GM23338 (cell line): ENCODE measurements at regions not wholly inside any gene's neighbourhood (a gene's known extent, or its start where the extent isn't known, plus 50 kb on each side); places are given as distances from the start of the nearest gene placed in this dataset.

ENCODE experiments used
- ATAC-seq: fragments of 200-7000 bp; cut with Tn5 transposase; 3 replicates; pipeline ENCODE4 v1.9.1; 2020
- DNase-seq: peaks from one replicate; pipeline ENCODE4 v3.0.0-alpha.2; 2015; ENCODE audit warnings: low spot score
- H2AFZ ChIP-seq: fragments of 200-600 bp; sonication (generic); 2 replicates; pipeline ENCODE4 v1.8.0; 2016; ENCODE audit warnings: antibody characterized with exemption, mild to moderate bottlenecking, moderate library complexity
- H3F3A ChIP-seq: fragments of 200-600 bp; sonication (generic); replicated peaks from 2 replicates; pipeline ENCODE4 v1.8.0; 2017; ENCODE audit warnings: antibody characterized with exemption, mixed run types, low read depth
- H3K27ac ChIP-seq: fragments of 200-600 bp; sonication (generic); 2 replicates; pipeline ENCODE4 v1.6.1; 2016; ENCODE audit warnings: low read depth
- H3K27me3 ChIP-seq: fragments of 200-600 bp; sonication (generic); 2 replicates; pipeline ENCODE4 v1.8.0; 2016; ENCODE audit warnings: mild to moderate bottlenecking, mixed run types, moderate library complexity; ENCODE audit not compliant: insufficient read depth
- H3K36me3 ChIP-seq: fragments of 200-600 bp; sonication (generic); 2 replicates; pipeline ENCODE4 v1.8.0; 2016; ENCODE audit warnings: mild to moderate bottlenecking; ENCODE audit not compliant: insufficient read depth
- H3K4me1 ChIP-seq: fragments of 200-600 bp; sonication (generic); 2 replicates; pipeline ENCODE4 v1.8.0; 2016; ENCODE audit warnings: mild to moderate bottlenecking, moderate library complexity; ENCODE audit not compliant: insufficient read depth
- H3K4me2 ChIP-seq: fragments of 200-600 bp; sonication (generic); 2 replicates; pipeline ENCODE4 v1.7.1; 2017; ENCODE audit warnings: mixed run types
- H3K4me3 ChIP-seq: fragments of 200-600 bp; sonication (generic); 2 replicates; pipeline ENCODE4 v1.6.1; 2016; ENCODE audit warnings: mixed run types
- H3K79me2 ChIP-seq: fragments of 200-600 bp; sonication (generic); replicated peaks from 2 replicates; pipeline ENCODE4 v1.8.0; 2017; ENCODE audit warnings: mild to moderate bottlenecking; ENCODE audit not compliant: insufficient read depth
- H3K9me2 ChIP-seq: fragments of 200-600 bp; sonication (generic); 2 replicates; pipeline ENCODE4 v1.8.0; 2017; ENCODE audit not compliant: insufficient read depth
- H4K20me1 ChIP-seq: fragments of 200-600 bp; sonication (generic); replicated peaks from 2 replicates; pipeline ENCODE4 v1.8.0; 2017; ENCODE audit warnings: mild to moderate bottlenecking; ENCODE audit not compliant: insufficient read depth
- H3K27ac Mint-ChIP-seq: 2 replicates; pipeline ENCODE4 v1.8.0; 2020; ENCODE audit warnings: inconsistent platforms, mild to moderate bottlenecking, moderate library complexity, mixed read lengths
- H3K27me3 Mint-ChIP-seq: 3 replicates; pipeline ENCODE4 v1.8.0; 2022; ENCODE audit warnings: low read depth, mild to moderate bottlenecking, moderate library complexity, mixed read lengths, inconsistent platforms; ENCODE audit not compliant: insufficient read depth, poor library complexity
- H3K36me3 Mint-ChIP-seq: 3 replicates; pipeline ENCODE4 v1.8.0; 2021; ENCODE audit warnings: low read depth, mild to moderate bottlenecking, inconsistent platforms, moderate library complexity, mixed read lengths
- H3K4me1 Mint-ChIP-seq: 3 replicates; pipeline ENCODE4 v1.8.0; 2020; ENCODE audit warnings: mild to moderate bottlenecking, inconsistent platforms, mixed read lengths
- H3K4me3 Mint-ChIP-seq: 3 replicates; pipeline ENCODE4 v1.8.0; 2021; ENCODE audit warnings: moderate library complexity, mild to moderate bottlenecking, inconsistent platforms, mixed read lengths
- H3K9me3 Mint-ChIP-seq: 3 replicates; pipeline ENCODE4 v1.8.0; 2020; ENCODE audit warnings: moderate library complexity, mild to moderate bottlenecking, inconsistent platforms, mixed read lengths
- CREB1 ChIP-seq: fragments of 250-450 bp; sonication (Bioruptor Pico); IDR thresholded peaks from 2 replicates; pipeline ENCODE4 v1.5.0; 2020; ENCODE audit warnings: low read depth, mild to moderate bottlenecking, moderate library complexity
- CTCF ChIP-seq, 2 experiments: fragments of 200-600 bp in 1 of 2; sonication (generic) in 1 of 2; conservative IDR thresholded peaks; 2 replicates each; pipeline versions ENCODE4 v1.5.1 to v1.6.1; 2016 to 2017; ENCODE audit warnings: antibody characterized with exemption in 2 of 2, low read depth in 2 of 2, mild to moderate bottlenecking in 2 of 2, moderate library complexity in 1 of 2
- EZH2 ChIP-seq: fragments of 200-600 bp; sonication (generic); IDR thresholded peaks from one replicate; pipeline ENCODE4 v1.8.0; 2017; ENCODE audit warnings: antibody characterized with exemption, mild to moderate bottlenecking, low read depth; ENCODE audit not compliant: unreplicated experiment
- EZH2phosphoT487 ChIP-seq: fragments of 200-600 bp; sonication (generic); IDR thresholded peaks from one replicate; pipeline ENCODE4 v1.8.1; 2018; ENCODE audit warnings: antibody characterized with exemption; ENCODE audit not compliant: unreplicated experiment
- JUNB ChIP-seq: IDR thresholded peaks from one replicate; pipeline ENCODE4 v1.6.1; 2016; ENCODE audit warnings: antibody characterized with exemption; ENCODE audit not compliant: unreplicated experiment
- NANOG ChIP-seq: IDR thresholded peaks from 2 replicates; pipeline ENCODE4 v1.6.1; 2016; ENCODE audit warnings: antibody characterized with exemption, borderline replicate concordance
- POLR2AphosphoS5 ChIP-seq: IDR thresholded peaks from 2 replicates; pipeline ENCODE4 v1.6.1; 2016; ENCODE audit warnings: antibody characterized with exemption, low read depth
- STAT1 ChIP-seq: IDR thresholded peaks from one replicate; pipeline ENCODE4 v1.6.1; 2016; ENCODE audit warnings: antibody characterized with exemption; ENCODE audit not compliant: unreplicated experiment
- ZNF114 ChIP-seq: fragments of 250-450 bp; sonication (Bioruptor Pico); IDR thresholded peaks from 2 replicates; pipeline ENCODE4 v1.5.0; 2020; ENCODE audit warnings: mild to moderate bottlenecking, moderate library complexity
- ZNF331 ChIP-seq: fragments of 250-450 bp; sonication (Bioruptor Pico); IDR thresholded peaks from 2 replicates; pipeline ENCODE4 v1.5.0; 2020; ENCODE audit warnings: low read depth, mild to moderate bottlenecking, moderate library complexity
- ZNF462 ChIP-seq: fragments of 250-450 bp; sonication (Bioruptor Pico); IDR thresholded peaks from 2 replicates; pipeline ENCODE4 v1.5.0; 2020; ENCODE audit warnings: mild to moderate bottlenecking, moderate library complexity
- TF ChIP-seq, protein P1 (sequence below): IDR thresholded peaks from one replicate; pipeline ENCODE4 v1.6.1; 2018; ENCODE audit warnings: antibody characterized with exemption; ENCODE audit not compliant: unreplicated experiment

GRCh38 chr11:129636926-129637325 lies 178.7 kb upstream of the TMEM45B start (continued):
- no peak for TF ChIP-seq CTCF (conservative IDR thresholded peaks at IDR 0.05; ENCODE audit: low read depth in 2 of 2)
- no peak for TF ChIP-seq JUNB
- no peak for TF ChIP-seq ZNF114 (CRISPR knock-in tag)
- no peak for TF ChIP-seq CREB1
- no peak for TF ChIP-seq EZH2

DNA sequence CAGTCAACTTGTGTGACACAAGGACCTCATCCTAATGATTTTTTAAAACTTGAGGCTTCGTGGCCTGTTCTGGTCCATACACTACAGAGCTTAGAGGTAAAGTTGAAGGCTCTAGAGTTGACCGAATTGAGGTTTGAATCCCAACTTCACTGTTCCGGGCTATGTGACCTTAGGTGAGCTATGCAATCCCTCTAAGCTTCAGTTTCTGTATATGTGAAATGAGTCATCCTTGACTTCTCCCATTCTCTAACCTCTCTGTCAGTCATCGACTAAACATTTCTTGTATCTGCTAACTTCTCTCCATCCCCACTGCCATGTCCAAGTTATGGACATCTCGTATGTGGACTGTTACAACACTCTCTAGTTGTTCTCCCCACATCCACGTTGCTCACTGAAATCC lies 178.2 kb upstream of the TMEM45B start:
- Histone ChIP-seq H3K4me1 (no peaks in the 10 kb centered on the region), H3K27me3 (no peaks in the 10 kb centered on the region), H3F3A (no peaks in the 10 kb centered on the region), H3K79me2 (no peaks in the 10 kb centered on the region), H3K4me3 (no peak overlapping the region), H3K9me2 (peaks cover 15% of the 10 kb centered on the region; the same call in 1 of the 2 replicates), H4K20me1 (no peaks in the 10 kb centered on the region), H2AFZ (no peak overlapping the region), H3K27ac (no peak overlapping the region), H3K4me2 (no peak overlapping the region), H3K36me3 (no peaks in the 10 kb centered on the region)
- Mint-ChIP-seq H3K4me1 (no peaks in the 10 kb centered on the region), H3K36me3 (no peaks in the 10 kb centered on the region), H3K9me3 (no peaks in the 10 kb centered on the region), H3K27me3 (no peaks in the 10 kb centered on the region), H3K4me3 (no peak overlapping the region), H3K27ac (no peak overlapping the region)
- DNase-seq (no peak), ATAC-seq (no peak)
- TF ChIP-seq POLR2AphosphoS5 (no peak), EZH2phosphoT487 (no peak), ZNF114 (CRISPR knock-in tag) (no peak), JUNB (no peak), CREB1 (no peak), ZNF331 (no peak), CTCF (conservative IDR thresholded peaks at IDR 0.05; ENCODE audit: low read depth in 2 of 2) (no peak), ZNF462 (no peak), STAT1 (no peak), EZH2 (no peak), NANOG (no peak)
- TF ChIP-seq, protein P1, sequence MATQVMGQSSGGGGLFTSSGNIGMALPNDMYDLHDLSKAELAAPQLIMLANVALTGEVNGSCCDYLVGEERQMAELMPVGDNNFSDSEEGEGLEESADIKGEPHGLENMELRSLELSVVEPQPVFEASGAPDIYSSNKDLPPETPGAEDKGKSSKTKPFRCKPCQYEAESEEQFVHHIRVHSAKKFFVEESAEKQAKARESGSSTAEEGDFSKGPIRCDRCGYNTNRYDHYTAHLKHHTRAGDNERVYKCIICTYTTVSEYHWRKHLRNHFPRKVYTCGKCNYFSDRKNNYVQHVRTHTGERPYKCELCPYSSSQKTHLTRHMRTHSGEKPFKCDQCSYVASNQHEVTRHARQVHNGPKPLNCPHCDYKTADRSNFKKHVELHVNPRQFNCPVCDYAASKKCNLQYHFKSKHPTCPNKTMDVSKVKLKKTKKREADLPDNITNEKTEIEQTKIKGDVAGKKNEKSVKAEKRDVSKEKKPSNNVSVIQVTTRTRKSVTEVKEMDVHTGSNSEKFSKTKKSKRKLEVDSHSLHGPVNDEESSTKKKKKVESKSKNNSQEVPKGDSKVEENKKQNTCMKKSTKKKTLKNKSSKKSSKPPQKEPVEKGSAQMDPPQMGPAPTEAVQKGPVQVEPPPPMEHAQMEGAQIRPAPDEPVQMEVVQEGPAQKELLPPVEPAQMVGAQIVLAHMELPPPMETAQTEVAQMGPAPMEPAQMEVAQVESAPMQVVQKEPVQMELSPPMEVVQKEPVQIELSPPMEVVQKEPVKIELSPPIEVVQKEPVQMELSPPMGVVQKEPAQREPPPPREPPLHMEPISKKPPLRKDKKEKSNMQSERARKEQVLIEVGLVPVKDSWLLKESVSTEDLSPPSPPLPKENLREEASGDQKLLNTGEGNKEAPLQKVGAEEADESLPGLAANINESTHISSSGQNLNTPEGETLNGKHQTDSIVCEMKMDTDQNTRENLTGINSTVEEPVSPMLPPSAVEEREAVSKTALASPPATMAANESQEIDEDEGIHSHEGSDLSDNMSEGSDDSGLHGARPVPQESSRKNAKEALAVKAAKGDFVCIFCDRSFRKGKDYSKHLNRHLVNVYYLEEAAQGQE, result no peak
